Body of pancreas (tissue), 4 donors: ENCODE measurements at regions not wholly inside any gene's neighbourhood (a gene's known extent, or its start where the extent isn't known, plus 50 kb on each side); places are given as distances from the start of the nearest gene placed in this dataset.

Source experiments
- ATAC-seq: fragments of 150-250 bp; one replicate; pipeline ENCODE4 v1.9.1; 2016
- DNase-seq, 4 donors: peaks; one replicate each; pipeline ENCODE4 v3.0.0-alpha.2; 2019
- H3K27ac ChIP-seq, 4 donors: fragments of 200-600 bp; sonication (generic); 1 replicate in 3 of 4; 2 replicates in 1 of 4; pipeline versions ENCODE4 v1.5.1 to v1.6.1; 2016 to 2019; ENCODE audit warnings: mild to moderate bottlenecking in 1 of 4, mixed read lengths in 1 of 4, moderate library complexity in 1 of 4
- H3K27me3 ChIP-seq, 2 donors: fragments of 200-600 bp; sonication (generic); one replicate each; pipeline ENCODE4 v1.6.0; 2016; ENCODE audit warnings: mild to moderate bottlenecking in 1 of 2
- H3K36me3 ChIP-seq, 2 donors: fragments of 200-600 bp; sonication (generic); replicated peaks in 1 of 2; 2 replicates each; pipeline ENCODE4 v1.5.1; 2016; ENCODE audit warnings: low read depth in 2 of 2; ENCODE audit not compliant: insufficient read depth in 1 of 2
- H3K4me1 ChIP-seq: fragments of 200-600 bp; sonication (generic); one replicate; pipeline ENCODE4 v1.6.0; 2016
- H3K4me3 ChIP-seq, 2 donors: fragments of 200-600 bp; sonication (generic); 1 replicate in 1 of 2; 2 replicates in 1 of 2; pipeline ENCODE4 v1.5.1; 2016 to 2019
- H3K9me3 ChIP-seq, 3 donors: fragments of 200-600 bp; sonication (generic); 1 replicate in 2 of 3; 2 replicates in 1 of 3; pipeline ENCODE4 v1.5.1; 2016
- CTCF ChIP-seq, 7 experiments: fragments of 450-650 bp in 4 of 7; fragments of 200-600 bp in 3 of 7; sonication (generic) in 3 of 7; IDR thresholded peaks; one replicate each; pipeline ENCODE4 v1.5.1; 2016 to 2019; ENCODE audit warnings: antibody characterized with exemption in 7 of 7
- POLR2A ChIP-seq, 3 donors: fragments of 450-650 bp; IDR thresholded peaks; one replicate each; pipeline ENCODE4 v1.6.1; 2016; ENCODE audit warnings: antibody characterized with exemption in 3 of 3, mild to moderate bottlenecking in 2 of 3
- WGBS, 2 donors: methylation state at CpG; one replicate each; pipeline ENCODE4 v1.1.5; 2017; 5-methylcytosine and 5-hydroxymethylcytosine counted together
- intact Hi-C: fragments of 100-400 bp; cut with DNase I; formaldehyde crosslinking; loops from one replicate; pipeline ENCODE4 v1.15.1; 2023

- intact Hi-C loops = no loop called here
- no peaks in the 10 kb centered on the region for H3K4me1 ChIP-seq
- 75 to 76% methylated on average over 2 of the region's 2 CpGs for whole genome bisulfite sequencing, 2 donors
- no peaks in the 10 kb centered on the region for H3K27me3 ChIP-seq
- DNase-seq (no peak), ATAC-seq (no peak)
- H3K9me3 ChIP-seq = no peaks in the 10 kb centered on the region
- H3K27ac ChIP-seq = no peak overlapping the region
- H3K4me3 ChIP-seq = no peak overlapping the region
- no peaks in the 10 kb centered on the region for H3K36me3 ChIP-seq
- TF ChIP-seq POLR2A (IDR thresholded peaks at IDR 0.05) = no peak
- TF ChIP-seq CTCF (IDR thresholded peaks at IDR 0.05) = no peak
Measured at GRCh38 chr3:30470496-30470895, 135.9 kb upstream of the TGFBR2 start.

- Histone ChIP-seq H3K4me1 (no peaks in the 10 kb centered on the region), H3K27ac (no peak overlapping the region), H3K27me3 (no peaks in the 10 kb centered on the region), H3K4me3 (no peak overlapping the region), H3K9me3 (no peaks in the 10 kb centered on the region), H3K36me3 (no peaks in the 10 kb centered on the region)
- no peak for DNase-seq
- WGBS, 2 donors = 39 to 42% methylated on average over 2 of the region's 2 CpGs
- intact Hi-C loops = no loop called here
- TF ChIP-seq CTCF (IDR thresholded peaks at IDR 0.05) (no peak), POLR2A (IDR thresholded peaks at IDR 0.05) (no peak)
- ATAC-seq = no peak
Measured at GRCh38 chr3:30471066-30471465, 135.3 kb upstream of the TGFBR2 start.

GRCh38 chr3:30471796-30472489, 134.5 kb upstream of the TGFBR2 start:
- no peak for DNase-seq
- Histone ChIP-seq H3K9me3 (no peaks in the 10 kb centered on the region), H3K4me3 (no peak overlapping the region), H3K4me1 (no peaks in the 10 kb centered on the region), H3K36me3 (no peaks in the 10 kb centered on the region), H3K27me3 (no peaks in the 10 kb centered on the region), H3K27ac (no peak overlapping the region)
- intact Hi-C loops = no loop called here
- no peak for ATAC-seq
- TF ChIP-seq CTCF (IDR thresholded peaks at IDR 0.05) = no peak
- TF ChIP-seq POLR2A (IDR thresholded peaks at IDR 0.05) = no peak

GRCh38 chr3:30473374-30474051, 132.9 kb upstream of the TGFBR2 start:
- 79 to 92% methylated on average over 3 of the region's 3 CpGs for WGBS, 2 donors
- no peak overlapping the region for H3K4me3 ChIP-seq
- TF ChIP-seq CTCF (IDR thresholded peaks at IDR 0.05) (no peak), POLR2A (IDR thresholded peaks at IDR 0.05) (no peak)
- intact Hi-C loops = no loop called here
- H3K36me3 ChIP-seq = no peaks in the 10 kb centered on the region
- DNase-seq = peak in 2 of 4 donors; percentile 33 to 65
- peak; percentile 66 for ATAC-seq
- no peak overlapping the region for H3K27ac ChIP-seq
- H3K9me3 ChIP-seq = no peaks in the 10 kb centered on the region
- H3K27me3 ChIP-seq = no peaks in the 10 kb centered on the region
- H3K4me1 ChIP-seq = no peaks in the 10 kb centered on the region

GRCh38 chr3:30474371-30474770, 132.0 kb upstream of the TGFBR2 start:
- peaks cover 1% of the 10 kb centered on the region for H3K4me1 ChIP-seq
- no peak overlapping the region for H3K27ac ChIP-seq
- H3K9me3 ChIP-seq = no peaks in the 10 kb centered on the region
- intact Hi-C loops = no loop called here
- TF ChIP-seq POLR2A (IDR thresholded peaks at IDR 0.05) (no peak), CTCF (IDR thresholded peaks at IDR 0.05) (no peak)
- 90 to 96% methylated on average over 1 of the region's 1 CpG for WGBS, 2 donors
- DNase-seq (no peak), ATAC-seq (no peak)
- no peaks in the 10 kb centered on the region for H3K36me3 ChIP-seq
- H3K27me3 ChIP-seq = no peaks in the 10 kb centered on the region
- no peak overlapping the region for H3K4me3 ChIP-seq
